ENCODE measurements at regions not wholly inside any gene's neighbourhood (a gene's known extent, or its start where the extent isn't known, plus 50 kb on each side); places are given as distances from the start of the nearest gene placed in this dataset.
A peak's percentile ranks its signal among the peaks of the same experiment; 100 is the strongest.

- H3K27ac ChIP-seq (replicated peaks in 1 of 4): no peak overlapping the region
- no peaks in the 10 kb centered on the region for H3K4me1 ChIP-seq
- intact Hi-C loops (cut with DNase I): no loop called here
- H3K36me3 ChIP-seq: no peaks in the 10 kb centered on the region
- TF ChIP-seq POLR2AphosphoS5 (IDR thresholded peaks at IDR 0.05) (no peak), CTCF (IDR thresholded peaks at IDR 0.05) (no peak), EP300 (IDR thresholded peaks at IDR 0.05) (no peak), POLR2A (IDR thresholded peaks at IDR 0.05; ENCODE audit: low read depth) (no peak)
- DNase-seq (ENCODE audit: extremely low spot score): no peak
- H3K4me3 ChIP-seq: no peak overlapping the region
- WGBS: 76% methylated on average over 4 of the region's 4 CpGs
- peaks cover 0 to 7% (median 0%) of the 10 kb centered on the region in 4 donors for H3K9me3 ChIP-seq
- no peaks in the 10 kb centered on the region for H3K27me3 ChIP-seq
Measured at GRCh38 chr15:58264053-58264971, 126.1 kb downstream of the AQP9 start.

- H3K36me3 ChIP-seq: no peaks in the 10 kb centered on the region
- H3K27ac ChIP-seq (replicated peaks in 1 of 4): no peak overlapping the region
- no peaks in the 10 kb centered on the region for H3K4me1 ChIP-seq
- H3K4me3 ChIP-seq: no peak overlapping the region
- H3K9me3 ChIP-seq: peaks cover 0 to 19% (median 6%) of the 10 kb centered on the region in 4 donors
- H3K27me3 ChIP-seq: no peaks in the 10 kb centered on the region
- WGBS: 100% methylated on average over 1 of the region's 1 CpG
- intact Hi-C loops (cut with DNase I): no loop called here
- no peak for TF ChIP-seq POLR2A (IDR thresholded peaks at IDR 0.05; ENCODE audit: low read depth)
- TF ChIP-seq EP300 (IDR thresholded peaks at IDR 0.05): no peak
- TF ChIP-seq POLR2AphosphoS5 (IDR thresholded peaks at IDR 0.05): no peak
- no peak for TF ChIP-seq CTCF (IDR thresholded peaks at IDR 0.05)
- no peak for DNase-seq (ENCODE audit: extremely low spot score)
Measured at GRCh38 chr15:58267051-58267450, 128.9 kb downstream of the AQP9 start.

GRCh38 chr15:58268746-58269267 lies 130.6 kb downstream of the AQP9 start:
- TF ChIP-seq POLR2A (IDR thresholded peaks at IDR 0.05; ENCODE audit: low read depth): no peak
- no peak for TF ChIP-seq EP300 (IDR thresholded peaks at IDR 0.05)
- no peak for TF ChIP-seq POLR2AphosphoS5 (IDR thresholded peaks at IDR 0.05)
- no peak for TF ChIP-seq CTCF (IDR thresholded peaks at IDR 0.05)
- Histone ChIP-seq H3K27ac (replicated peaks in 1 of 4) (no peak overlapping the region), H3K4me1 (no peaks in the 10 kb centered on the region), H3K9me3 (peaks cover 0 to 20% (median 6%) of the 10 kb centered on the region in 4 donors), H3K27me3 (no peaks in the 10 kb centered on the region), H3K4me3 (no peak overlapping the region), H3K36me3 (no peaks in the 10 kb centered on the region)
- DNase-seq (ENCODE audit: extremely low spot score): no peak
- WGBS: 88% methylated on average over 5 of the region's 5 CpGs
- intact Hi-C loops (cut with DNase I): no loop called here

GRCh38 chr15:58269455-58270414 lies 131.6 kb downstream of the AQP9 start:
- WGBS: 66% methylated on average over 10 of the region's 10 CpGs
- H3K4me1 ChIP-seq: no peaks in the 10 kb centered on the region

More at GRCh38 chr15:58269455-58270414, 131.6 kb downstream of the AQP9 start:
- no peak for TF ChIP-seq POLR2AphosphoS5 (IDR thresholded peaks at IDR 0.05)
- TF ChIP-seq EP300 (IDR thresholded peaks at IDR 0.05): no peak
- TF ChIP-seq POLR2A (IDR thresholded peaks at IDR 0.05; ENCODE audit: low read depth): no peak
- TF ChIP-seq CTCF (IDR thresholded peaks at IDR 0.05): peak; percentile 45 to 55 (median 47)
- intact Hi-C loops (cut with DNase I): no loop called here
- no peak for DNase-seq (ENCODE audit: extremely low spot score)
- Histone ChIP-seq H3K27me3 (no peaks in the 10 kb centered on the region), H3K4me3 (no peak overlapping the region), H3K9me3 (peaks cover 0 to 20% (median 6%) of the 10 kb centered on the region in 4 donors), H3K27ac (replicated peaks in 1 of 4) (no peak overlapping the region), H3K36me3 (no peaks in the 10 kb centered on the region)
